ENCODE measurements at regions not wholly inside any gene's neighbourhood (a gene's known extent, or its start where the extent isn't known, plus 50 kb on each side); places are given as distances from the start of the nearest gene placed in this dataset.

- Mint-ChIP-seq H3K36me3 (ENCODE audit: low read depth, unreplicated experiment) (no peaks in the 10 kb centered on the region), H3K27ac (ENCODE audit: unreplicated experiment) (no peak overlapping the region), H3K9me3 (ENCODE audit: unreplicated experiment) (no peaks in the 10 kb centered on the region), H3K4me3 (ENCODE audit: unreplicated experiment) (no peak overlapping the region), H3K4me1 (ENCODE audit: low read depth, unreplicated experiment) (peaks cover 5% of the 10 kb centered on the region), H3K27me3 (ENCODE audit: low read depth, unreplicated experiment) (no peaks in the 10 kb centered on the region)
- H3K27ac ChIP-seq (ENCODE audit: low read depth, low read length): no peak overlapping the region
- H3K27me3 ChIP-seq (ENCODE audit: insufficient read depth, low read length): no peaks in the 10 kb centered on the region
- no peaks in the 10 kb centered on the region for H3K36me3 ChIP-seq (ENCODE audit: insufficient read depth, low read length)
- H3K4me1 ChIP-seq (ENCODE audit: insufficient read depth, low read length): peaks cover 4% of the 10 kb centered on the region
- H3K79me2 ChIP-seq (ENCODE audit: insufficient read depth, low read length): no peaks in the 10 kb centered on the region
- peak overlapping the region; percentile 74 for H3K4me2 ChIP-seq (ENCODE audit: low read length)
- H3K9ac ChIP-seq (ENCODE audit: low read length): peak overlapping the region; percentile 22
- no peaks in the 10 kb centered on the region for H4K20me1 ChIP-seq (ENCODE audit: insufficient read depth, low read length)
- TF ChIP-seq, protein P1, sequence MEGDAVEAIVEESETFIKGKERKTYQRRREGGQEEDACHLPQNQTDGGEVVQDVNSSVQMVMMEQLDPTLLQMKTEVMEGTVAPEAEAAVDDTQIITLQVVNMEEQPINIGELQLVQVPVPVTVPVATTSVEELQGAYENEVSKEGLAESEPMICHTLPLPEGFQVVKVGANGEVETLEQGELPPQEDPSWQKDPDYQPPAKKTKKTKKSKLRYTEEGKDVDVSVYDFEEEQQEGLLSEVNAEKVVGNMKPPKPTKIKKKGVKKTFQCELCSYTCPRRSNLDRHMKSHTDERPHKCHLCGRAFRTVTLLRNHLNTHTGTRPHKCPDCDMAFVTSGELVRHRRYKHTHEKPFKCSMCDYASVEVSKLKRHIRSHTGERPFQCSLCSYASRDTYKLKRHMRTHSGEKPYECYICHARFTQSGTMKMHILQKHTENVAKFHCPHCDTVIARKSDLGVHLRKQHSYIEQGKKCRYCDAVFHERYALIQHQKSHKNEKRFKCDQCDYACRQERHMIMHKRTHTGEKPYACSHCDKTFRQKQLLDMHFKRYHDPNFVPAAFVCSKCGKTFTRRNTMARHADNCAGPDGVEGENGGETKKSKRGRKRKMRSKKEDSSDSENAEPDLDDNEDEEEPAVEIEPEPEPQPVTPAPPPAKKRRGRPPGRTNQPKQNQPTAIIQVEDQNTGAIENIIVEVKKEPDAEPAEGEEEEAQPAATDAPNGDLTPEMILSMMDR (IDR thresholded peaks at IDR 0.05; ENCODE audit: insufficient read depth, low read depth, low read length): no peak
- TF ChIP-seq EZH2 (IDR thresholded peaks at IDR 0.05; ENCODE audit: insufficient read depth, low read length): no peak
- peak overlapping the region; percentile 55 for H2AFZ ChIP-seq (ENCODE audit: low read depth, low read length)
- FAIRE-seq: no peak
- H3K4me3 ChIP-seq (ENCODE audit: insufficient read depth, low read depth, low read length): peak overlapping the region; percentile 34
- DNase-seq (ENCODE audit: low read depth): no peak
- H3K9me3 ChIP-seq (ENCODE audit: insufficient read depth, low read depth, low read length): no peaks in the 10 kb centered on the region
Observed at GRCh38 chr10:4034907-4035598, 250.0 kb upstream of the KLF6 start.

DNA sequence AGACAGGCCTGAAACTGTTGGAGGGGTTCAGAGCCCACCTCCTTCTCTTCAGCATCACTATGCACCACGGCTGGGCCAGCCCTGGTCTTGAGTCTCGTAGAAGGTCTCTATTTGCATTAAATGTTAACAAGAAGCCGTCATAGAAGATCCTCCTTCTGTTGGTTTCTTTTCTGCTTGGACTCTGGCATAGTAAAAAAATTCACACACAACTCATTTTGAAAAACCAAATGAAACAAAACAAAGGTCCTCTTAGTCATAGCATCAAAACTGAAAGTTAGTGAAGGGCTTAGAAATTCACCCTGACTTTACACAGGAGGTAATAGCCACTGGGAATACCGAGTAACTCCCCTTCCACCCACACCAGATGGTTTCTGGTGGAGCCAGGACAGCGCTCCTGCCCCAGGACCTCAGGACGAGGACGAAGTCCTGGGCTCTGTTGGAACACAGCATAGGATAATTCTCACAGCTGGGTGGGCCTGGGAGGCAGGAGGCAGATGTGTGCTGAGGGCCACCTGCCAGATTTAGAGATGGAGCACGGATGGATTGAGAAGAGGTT, 248.4 kb upstream of the KLF6 start:
- H3K9me3 Mint-ChIP-seq (ENCODE audit: unreplicated experiment): no peaks in the 10 kb centered on the region
- no peak overlapping the region for H3K4me3 Mint-ChIP-seq (ENCODE audit: unreplicated experiment)
- Histone ChIP-seq H3K4me2 (ENCODE audit: low read length) (no peak overlapping the region), H3K9ac (ENCODE audit: low read length) (no peak overlapping the region), H3K4me3 (ENCODE audit: insufficient read depth, low read depth, low read length) (no peak overlapping the region), H3K27ac (ENCODE audit: low read depth, low read length) (no peak overlapping the region), H3K79me2 (ENCODE audit: insufficient read depth, low read length) (no peaks in the 10 kb centered on the region), H2AFZ (ENCODE audit: low read depth, low read length) (no peak overlapping the region), H3K9me3 (ENCODE audit: insufficient read depth, low read depth, low read length) (no peaks in the 10 kb centered on the region), H3K27me3 (ENCODE audit: insufficient read depth, low read length) (no peaks in the 10 kb centered on the region), H3K36me3 (ENCODE audit: insufficient read depth, low read length) (no peaks in the 10 kb centered on the region), H3K4me1 (ENCODE audit: insufficient read depth, low read length) (peaks cover 4% of the 10 kb centered on the region), H4K20me1 (ENCODE audit: insufficient read depth, low read length) (no peaks in the 10 kb centered on the region)
- TF ChIP-seq EZH2 (IDR thresholded peaks at IDR 0.05; ENCODE audit: insufficient read depth, low read length): no peak
- TF ChIP-seq, protein P1 (IDR thresholded peaks at IDR 0.05; ENCODE audit: insufficient read depth, low read depth, low read length): no peak
- H3K27me3 Mint-ChIP-seq (ENCODE audit: low read depth, unreplicated experiment): no peaks in the 10 kb centered on the region
- DNase-seq (ENCODE audit: low read depth) (no peak), FAIRE-seq (no peak)
- peak overlapping the region; percentile 34 for H3K27ac Mint-ChIP-seq (ENCODE audit: unreplicated experiment)
- peaks cover 5% of the 10 kb centered on the region for H3K4me1 Mint-ChIP-seq (ENCODE audit: low read depth, unreplicated experiment)
- no peaks in the 10 kb centered on the region for H3K36me3 Mint-ChIP-seq (ENCODE audit: low read depth, unreplicated experiment)

DNA sequence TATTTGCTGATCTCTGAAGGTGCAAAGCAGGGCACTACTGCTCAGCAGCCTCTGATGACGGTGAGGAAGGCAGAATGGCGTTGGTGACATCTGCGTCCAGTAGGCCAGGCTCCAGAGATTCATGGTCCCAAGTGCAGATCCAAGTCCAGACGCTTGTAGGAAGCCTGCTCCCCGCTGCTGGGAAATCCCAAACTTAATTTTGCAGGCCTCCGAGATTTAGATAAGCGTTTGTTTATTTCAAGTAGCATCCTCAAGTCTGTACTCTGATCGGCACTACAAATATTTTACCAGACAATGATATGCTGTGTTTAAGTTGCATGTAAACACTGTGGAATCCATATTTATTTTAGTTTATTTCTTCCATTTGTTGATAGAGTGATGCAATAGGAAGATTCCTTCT, 244.9 kb upstream of the KLF6 start:
- Histone ChIP-seq H3K9me3 (ENCODE audit: insufficient read depth, low read depth, low read length) (no peaks in the 10 kb centered on the region), H3K27ac (ENCODE audit: low read depth, low read length) (no peak overlapping the region), H4K20me1 (ENCODE audit: insufficient read depth, low read length) (no peaks in the 10 kb centered on the region), H3K79me2 (ENCODE audit: insufficient read depth, low read length) (no peaks in the 10 kb centered on the region), H2AFZ (ENCODE audit: low read depth, low read length) (no peak overlapping the region), H3K4me3 (ENCODE audit: insufficient read depth, low read depth, low read length) (no peak overlapping the region), H3K36me3 (ENCODE audit: insufficient read depth, low read length) (no peaks in the 10 kb centered on the region), H3K27me3 (ENCODE audit: insufficient read depth, low read length) (no peaks in the 10 kb centered on the region), H3K4me1 (ENCODE audit: insufficient read depth, low read length) (peaks cover 6% of the 10 kb centered on the region), H3K9ac (ENCODE audit: low read length) (no peak overlapping the region), H3K4me2 (ENCODE audit: low read length) (no peak overlapping the region)
- no peaks in the 10 kb centered on the region for H3K36me3 Mint-ChIP-seq (ENCODE audit: low read depth, unreplicated experiment)
- no peak overlapping the region for H3K27ac Mint-ChIP-seq (ENCODE audit: unreplicated experiment)
- no peak for TF ChIP-seq EZH2 (IDR thresholded peaks at IDR 0.05; ENCODE audit: insufficient read depth, low read length)
- TF ChIP-seq, protein P1 (IDR thresholded peaks at IDR 0.05; ENCODE audit: insufficient read depth, low read depth, low read length): no peak
- H3K9me3 Mint-ChIP-seq (ENCODE audit: unreplicated experiment): no peaks in the 10 kb centered on the region
- no peak overlapping the region for H3K4me3 Mint-ChIP-seq (ENCODE audit: unreplicated experiment)
- H3K4me1 Mint-ChIP-seq (ENCODE audit: low read depth, unreplicated experiment): peaks cover 16% of the 10 kb centered on the region
- DNase-seq (ENCODE audit: low read depth): no peak
- no peaks in the 10 kb centered on the region for H3K27me3 Mint-ChIP-seq (ENCODE audit: low read depth, unreplicated experiment)
- no peak for FAIRE-seq
